SK-N-SH (cell line): ENCODE measurements at regions not wholly inside any gene's neighbourhood (a gene's known extent, or its start where the extent isn't known, plus 50 kb on each side); places are given as distances from the start of the nearest gene placed in this dataset.

Experiments
- CTCF ChIA-PET: fragments of 300-600, 350-600 bp; formaldehyde crosslinking; extraction: SDS; loops from one replicate; lab custom pipeline; 2021; lab: Yijun Ruan, JAX
- POLR2A ChIA-PET: fragments of 350-600 bp; sonication (Branson Sonifier 250); formaldehyde crosslinking; extraction: SDS; loops from one replicate; lab custom pipeline; 2020; ENCODE audit warnings: antibody characterized with exemption, inconsistent platforms; lab: Yijun Ruan, JAX
- DNase-seq: peaks from one replicate; pipeline ENCODE4 v3.0.0; 2012
- H2AFZ ChIP-seq: fragments of 200-600 bp; sonication (generic); 2 replicates; pipeline ENCODE4 v1.8.1; 2016; ENCODE audit warnings: antibody characterized with exemption, mild to moderate bottlenecking, low read depth
- H3F3A ChIP-seq: fragments of 200-600 bp; sonication (generic); replicated peaks from 2 replicates; pipeline ENCODE3; 2016; ENCODE audit warnings: antibody characterized with exemption, mild to moderate bottlenecking; ENCODE audit not compliant: insufficient read depth
- H3K27ac ChIP-seq, 2 experiments: fragments of 200-500 bp in 1 of 2; fragments of 200-600 bp in 1 of 2; sonication (Bioruptor generic) in 1 of 2; sonication (generic), shearing (Covaris generic) in 1 of 2; 2 replicates each; pipeline versions ENCODE4 v1.5.1 to v1.6.1; 2014 to 2016; ENCODE audit warnings: low read depth in 2 of 2, inconsistent platforms in 1 of 2, low read length in 1 of 2, mild to moderate bottlenecking in 1 of 2, mixed read lengths in 1 of 2
- H3K27me3 ChIP-seq: fragments of 200-600 bp; sonication (generic), shearing (Covaris generic); 2 replicates; pipeline ENCODE4 v1.6.1; 2016; ENCODE audit warnings: mixed run types; ENCODE audit not compliant: insufficient read depth
- H3K36me3 ChIP-seq, 2 experiments: fragments of 200-500 bp in 1 of 2; fragments of 200-600 bp in 1 of 2; sonication (Bioruptor generic) in 1 of 2; sonication (generic) in 1 of 2; replicated peaks in 1 of 2; 2 replicates each; pipeline versions ENCODE3 to v1.5.1; 2014 to 2016; ENCODE audit warnings: low read length in 1 of 2, mild to moderate bottlenecking in 1 of 2; ENCODE audit not compliant: insufficient read depth in 2 of 2, control insufficient read depth in 1 of 2
- H3K4me1 ChIP-seq, 2 experiments: fragments of 200-500 bp in 1 of 2; fragments of 200-600 bp in 1 of 2; sonication (Bioruptor generic) in 1 of 2; sonication (generic), shearing (Covaris generic) in 1 of 2; 2 replicates each; pipeline versions ENCODE4 v1.5.1 to v1.6.1; 2014 to 2016; ENCODE audit warnings: low read depth in 1 of 2, low read length in 1 of 2, mixed run types in 1 of 2; ENCODE audit not compliant: insufficient read depth in 2 of 2, control insufficient read depth in 1 of 2
- H3K4me2 ChIP-seq: fragments of 200-600 bp; sonication (generic), shearing (Covaris generic); 2 replicates; pipeline ENCODE4 v1.6.1; 2017; ENCODE audit warnings: mixed run types
- H3K4me3 ChIP-seq, 2 experiments: fragments of 200-500 bp in 1 of 2; fragments of 200-600 bp in 1 of 2; sonication (Bioruptor generic) in 1 of 2; sonication (generic), shearing (Covaris generic) in 1 of 2; 2 replicates each; pipeline versions ENCODE4 v1.5.1 to v1.8.1; 2014 to 2016; ENCODE audit warnings: low read depth in 2 of 2, inconsistent platforms in 1 of 2, low read length in 1 of 2, mild to moderate bottlenecking in 1 of 2, mixed read lengths in 1 of 2, moderate library complexity in 1 of 2
- H3K79me2 ChIP-seq: fragments of 200-600 bp; sonication (generic); 2 replicates; pipeline ENCODE4 v1.8.1; 2017; ENCODE audit warnings: mild to moderate bottlenecking; ENCODE audit not compliant: insufficient read depth
- H3K9ac ChIP-seq: fragments of 200-600 bp; sonication (generic); 2 replicates; pipeline ENCODE4 v1.6.1; 2017; ENCODE audit warnings: mixed run types
- H3K9me2 ChIP-seq: fragments of 200-600 bp; sonication (generic); 2 replicates; pipeline ENCODE4 v1.6.1; 2017; ENCODE audit warnings: mixed run types
- H3K9me3 ChIP-seq: fragments of 200-600 bp; sonication (generic); 2 replicates; pipeline ENCODE4 v1.6.1; 2017; ENCODE audit warnings: mixed run types, mild to moderate bottlenecking, moderate library complexity
- H4K20me1 ChIP-seq: fragments of 200-600 bp; sonication (generic); 2 replicates; pipeline ENCODE4 v1.6.1; 2017; ENCODE audit warnings: mild to moderate bottlenecking, mixed run types; ENCODE audit not compliant: insufficient read depth
- ELF1 ChIP-seq: IDR thresholded peaks from 2 replicates; pipeline ENCODE4 v1.4.0; 2012
- FOXJ3 ChIP-seq: sonication (generic); formaldehyde crosslinking; IDR thresholded peaks from 2 replicates; pipeline ENCODE4 v1.5.1; 2020; ENCODE audit warnings: mild to moderate bottlenecking, missing genetic modification reagents
- FOXM1 ChIP-seq: IDR thresholded peaks from 2 replicates; pipeline ENCODE4 v1.4.0; 2012; ENCODE audit warnings: low read depth, mild to moderate bottlenecking
- GABPA ChIP-seq: IDR thresholded peaks from 2 replicates; pipeline ENCODE4 v1.4.0; 2012; ENCODE audit warnings: low read depth, mild to moderate bottlenecking
- GATA2 ChIP-seq: sonication (generic); formaldehyde crosslinking; IDR thresholded peaks from 2 replicates; pipeline ENCODE4 v1.5.0; 2020; ENCODE audit warnings: mild to moderate bottlenecking, missing genetic modification reagents
- MAX ChIP-seq: IDR thresholded peaks from 2 replicates; pipeline ENCODE4 v1.4.0; 2012; ENCODE audit warnings: low read depth
- POLR2AphosphoS5 ChIP-seq: IDR thresholded peaks from 2 replicates; pipeline ENCODE4 v1.6.1; 2012; ENCODE audit warnings: low read depth, low read length
- RFX5 ChIP-seq: IDR thresholded peaks from 2 replicates; pipeline ENCODE4 v1.6.1; 2012; ENCODE audit warnings: mild to moderate bottlenecking, improper control_type of control experiment, low read length
- RXRA ChIP-seq: IDR thresholded peaks from 2 replicates; pipeline ENCODE4 v1.4.0; 2012; ENCODE audit warnings: low read depth, mild to moderate bottlenecking, borderline replicate concordance
- SIN3A ChIP-seq: IDR thresholded peaks from 2 replicates; pipeline ENCODE4 v1.6.1; 2012; ENCODE audit warnings: low read depth, mild to moderate bottlenecking, low read length, moderate library complexity, borderline replicate concordance
- SMC3 ChIP-seq: IDR thresholded peaks from 2 replicates; pipeline ENCODE4 v1.6.1; 2012; ENCODE audit warnings: low read depth, low read length, improper control_type of control experiment
- TCF12 ChIP-seq: IDR thresholded peaks from 2 replicates; pipeline ENCODE4 v1.4.0; 2012
- TEAD4 ChIP-seq: IDR thresholded peaks from 2 replicates; pipeline ENCODE4 v1.4.0; 2012; ENCODE audit warnings: mild to moderate bottlenecking, borderline replicate concordance; ENCODE audit not compliant: insufficient read depth
- YY1 ChIP-seq: IDR thresholded peaks from 2 replicates; pipeline ENCODE4 v1.4.0; 2012; ENCODE audit warnings: low read depth, mild to moderate bottlenecking
- WGBS: methylation state at CpG from one replicate; pipeline ENCODE4 v1.1.6; 2017; ENCODE audit warnings: low lambda C conversion rate; 5-methylcytosine and 5-hydroxymethylcytosine counted together
- TF ChIP-seq, protein P1 (sequence below): fragments of 150-350 bp; IDR thresholded peaks from 2 replicates; pipeline ENCODE4 v1.6.1; 2016; ENCODE audit warnings: mild to moderate bottlenecking, low read depth, low read length
- TF ChIP-seq, protein P2 (sequence below): IDR thresholded peaks from 2 replicates; pipeline ENCODE4; 2012

DNA sequence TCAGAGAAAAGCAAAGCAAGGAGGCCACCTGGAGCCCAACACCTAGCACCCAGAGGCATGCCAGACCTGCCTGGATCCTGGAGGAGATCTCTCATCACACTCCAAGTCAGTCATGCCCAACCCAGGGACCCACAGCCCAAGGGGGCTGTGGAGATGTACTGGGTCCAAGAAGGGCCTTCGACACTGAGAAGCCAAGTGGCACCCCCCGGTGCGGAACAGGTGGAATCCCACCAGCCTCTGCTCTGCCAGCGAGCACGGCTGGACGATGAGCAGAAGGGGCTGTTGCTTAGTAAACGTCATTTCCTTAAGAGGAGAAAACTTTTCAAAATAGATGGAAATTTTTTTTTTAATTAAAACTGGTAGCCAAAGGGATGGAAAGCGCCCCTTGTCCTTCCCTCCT lies 171.9 kb upstream of the GRK3 start:
- H3K27me3 ChIP-seq: no peaks in the 10 kb centered on the region
- H3K27ac ChIP-seq: no peak overlapping the region
- TF ChIP-seq RXRA (no peak), SIN3A (no peak), ELF1 (no peak), TCF12 (no peak), YY1 (no peak), FOXM1 (no peak), SMC3 (no peak), FOXJ3 (no peak), TEAD4 (no peak), GABPA (no peak), POLR2AphosphoS5 (no peak)
- TF ChIP-seq, protein P1, sequence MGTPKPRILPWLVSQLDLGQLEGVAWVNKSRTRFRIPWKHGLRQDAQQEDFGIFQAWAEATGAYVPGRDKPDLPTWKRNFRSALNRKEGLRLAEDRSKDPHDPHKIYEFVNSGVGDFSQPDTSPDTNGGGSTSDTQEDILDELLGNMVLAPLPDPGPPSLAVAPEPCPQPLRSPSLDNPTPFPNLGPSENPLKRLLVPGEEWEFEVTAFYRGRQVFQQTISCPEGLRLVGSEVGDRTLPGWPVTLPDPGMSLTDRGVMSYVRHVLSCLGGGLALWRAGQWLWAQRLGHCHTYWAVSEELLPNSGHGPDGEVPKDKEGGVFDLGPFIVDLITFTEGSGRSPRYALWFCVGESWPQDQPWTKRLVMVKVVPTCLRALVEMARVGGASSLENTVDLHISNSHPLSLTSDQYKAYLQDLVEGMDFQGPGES: no peak
- no peak overlapping the region for H3K4me2 ChIP-seq
- POLR2A ChIA-PET: no interaction called here
- no peak overlapping the region for H2AFZ ChIP-seq
- no peak for DNase-seq
- peaks cover 4% of the 10 kb centered on the region; the same call in 1 of the 2 replicates for H4K20me1 ChIP-seq
- no peaks in the 10 kb centered on the region for H3K9me3 ChIP-seq
- H3K36me3 ChIP-seq: no peaks in the 10 kb centered on the region
- 97% methylated on average over 5 of the region's 8 CpGs for WGBS
- no peaks in the 10 kb centered on the region for H3F3A ChIP-seq
- H3K79me2 ChIP-seq: peaks cover 3% of the 10 kb centered on the region
- CTCF ChIA-PET: no interaction called here
- H3K4me1 ChIP-seq: peaks cover 0 to 12% of the 10 kb centered on the region in 2 experiments; a peak in 1 of 4 replicates
- no peak overlapping the region for H3K9ac ChIP-seq
- H3K9me2 ChIP-seq: no peaks in the 10 kb centered on the region
- H3K4me3 ChIP-seq: no peak overlapping the region

DNA sequence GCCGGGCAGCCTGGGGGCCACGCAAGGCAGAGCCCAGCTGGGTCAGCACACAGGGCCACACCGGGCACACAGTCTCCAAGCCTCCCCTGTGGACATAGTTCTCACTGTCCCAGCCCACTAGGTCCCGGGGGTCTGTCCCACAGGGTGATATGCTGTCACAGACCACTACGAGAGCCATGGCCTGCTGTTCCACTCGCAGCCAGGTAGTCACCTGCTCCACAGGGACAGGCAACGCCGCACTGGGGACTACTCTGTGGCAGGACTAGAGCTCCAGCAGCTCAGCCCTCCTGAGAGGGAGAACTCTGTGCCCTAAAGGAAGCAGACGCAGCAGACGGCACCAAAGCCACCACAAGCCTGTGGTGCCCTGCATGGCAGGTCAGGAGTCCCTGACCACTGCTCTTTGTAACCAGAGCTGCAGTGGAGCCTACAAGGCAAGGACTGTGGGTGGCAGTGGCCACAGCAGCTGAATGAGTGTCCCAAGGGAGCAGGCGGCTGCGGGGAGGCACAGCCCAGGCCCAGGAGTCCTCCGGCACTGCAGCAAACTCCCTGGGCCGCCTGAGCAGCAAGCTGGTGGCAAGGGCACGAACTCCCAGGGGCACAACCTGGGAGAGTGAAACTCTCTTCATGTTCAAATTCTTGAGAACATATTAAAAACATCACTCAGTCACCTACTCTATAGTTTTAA lies 171.2 kb upstream of the GRK3 start:
- Histone ChIP-seq H3K79me2 (peaks cover under 1% of the 10 kb centered on the region; the same call in 1 of the 2 replicates), H2AFZ (no peak overlapping the region), H3K4me2 (no peak overlapping the region), H4K20me1 (no peaks in the 10 kb centered on the region), H3K4me1 (peaks cover 0 to 9% of the 10 kb centered on the region in 2 experiments; a peak in 1 of 4 replicates), H3K36me3 (no peaks in the 10 kb centered on the region), H3K9me3 (no peaks in the 10 kb centered on the region), H3F3A (no peaks in the 10 kb centered on the region), H3K27me3 (no peaks in the 10 kb centered on the region), H3K9ac (no peak overlapping the region), H3K9me2 (no peaks in the 10 kb centered on the region), H3K4me3 (no peak overlapping the region), H3K27ac (no peak overlapping the region)
- ChIA-PET CTCF (no interaction called here), POLR2A (no interaction called here)
- no CpG with 5 or more reads among the region's 15 CpGs for WGBS
- DNase-seq: no peak
- no peak for TF ChIP-seq RFX5
- TF ChIP-seq MAX: no peak
- no peak for TF ChIP-seq GATA2 (CRISPR knock-in tag)
- no peak for TF ChIP-seq GABPA
- TF ChIP-seq, protein P2, sequence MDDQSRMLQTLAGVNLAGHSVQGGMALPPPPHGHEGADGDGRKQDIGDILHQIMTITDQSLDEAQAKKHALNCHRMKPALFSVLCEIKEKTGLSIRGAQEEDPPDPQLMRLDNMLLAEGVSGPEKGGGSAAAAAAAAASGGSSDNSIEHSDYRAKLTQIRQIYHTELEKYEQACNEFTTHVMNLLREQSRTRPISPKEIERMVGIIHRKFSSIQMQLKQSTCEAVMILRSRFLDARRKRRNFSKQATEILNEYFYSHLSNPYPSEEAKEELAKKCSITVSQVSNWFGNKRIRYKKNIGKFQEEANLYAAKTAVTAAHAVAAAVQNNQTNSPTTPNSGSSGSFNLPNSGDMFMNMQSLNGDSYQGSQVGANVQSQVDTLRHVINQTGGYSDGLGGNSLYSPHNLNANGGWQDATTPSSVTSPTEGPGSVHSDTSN: no peak
- TF ChIP-seq ELF1: no peak
- TF ChIP-seq, protein P1: no peak
